Glomerular endothelial cell (primary cell): ENCODE measurements at regions not wholly inside any gene's neighbourhood (a gene's known extent, or its start where the extent isn't known, plus 50 kb on each side); places are given as distances from the start of the nearest gene placed in this dataset.
"Not testable (repeated sequence)": the region's sequence is repeated elsewhere in the genome, so short reads cannot be mapped to it uniquely, and the experiment has no call there.

Source experiments
- DNase-seq: peaks from one replicate; pipeline ENCODE4 v3.0.0-alpha.2; 2011; ENCODE audit warnings: low read depth, low spot score; ENCODE audit errors: extremely low read depth

DNA sequence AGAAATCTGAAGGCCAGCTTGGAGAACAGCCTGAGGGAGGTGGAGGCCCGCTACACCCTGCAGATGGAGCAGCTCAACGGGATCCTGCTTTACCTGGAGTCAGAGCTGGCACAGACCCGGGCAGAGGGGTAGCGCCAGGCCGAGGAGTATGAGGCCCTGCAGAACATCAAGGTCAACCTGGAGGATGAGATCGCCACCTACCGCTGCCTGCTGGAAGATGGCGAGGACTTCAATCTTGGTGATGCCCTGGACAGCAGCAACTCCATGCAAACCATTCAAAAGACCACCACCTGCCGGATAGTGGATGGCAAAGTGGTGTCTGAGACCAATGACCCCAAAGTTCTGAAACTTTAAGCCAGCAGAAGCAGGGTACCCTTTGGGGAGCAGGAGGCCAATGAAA lies 318.4 kb downstream of the ZFHX3 start:
- not testable (repeated sequence) for DNase-seq

GRCh38 chr16:72728516-72728915 lies 319.4 kb downstream of the ZFHX3 start:
- DNase-seq = no peak

DNA sequence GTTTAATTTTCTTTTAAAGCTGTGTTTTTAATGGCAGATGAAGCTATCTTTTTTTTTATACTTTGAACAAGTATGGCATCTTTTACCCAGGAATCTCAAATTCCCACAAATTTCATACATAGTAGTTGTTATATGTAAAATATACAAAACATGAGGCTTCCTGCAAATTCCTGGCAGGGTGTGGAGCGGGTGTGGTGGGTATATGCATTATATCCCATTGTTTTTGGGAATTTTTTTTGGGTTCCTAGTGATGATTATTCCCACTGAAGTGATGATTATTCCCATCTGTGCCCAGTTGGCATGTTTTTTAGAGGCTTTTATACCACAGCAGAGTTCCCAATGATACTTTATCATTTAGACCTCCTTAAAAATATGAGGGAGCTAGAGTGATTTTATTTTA lies 320.4 kb downstream of the ZFHX3 start:
- DNase-seq = no peak

DNA sequence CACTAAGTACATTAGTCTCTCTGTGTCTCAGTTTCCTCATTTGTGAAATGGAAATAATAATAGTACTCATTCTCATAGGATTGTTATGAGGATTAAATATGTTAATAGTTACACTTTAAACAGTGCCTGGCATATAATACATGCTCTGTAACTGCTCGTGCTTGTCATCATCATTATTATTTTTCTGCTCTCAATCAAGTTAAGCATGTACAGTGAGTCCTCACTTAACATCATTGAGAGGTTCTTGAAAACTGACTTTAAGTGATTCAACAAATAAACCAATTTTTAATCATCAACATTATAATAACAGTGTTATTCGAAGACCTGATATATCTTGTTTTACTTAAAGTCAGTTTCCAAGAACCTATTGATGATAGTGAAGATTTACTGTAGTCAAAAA lies 322.3 kb downstream of the ZFHX3 start:
- no peak for DNase-seq

DNA sequence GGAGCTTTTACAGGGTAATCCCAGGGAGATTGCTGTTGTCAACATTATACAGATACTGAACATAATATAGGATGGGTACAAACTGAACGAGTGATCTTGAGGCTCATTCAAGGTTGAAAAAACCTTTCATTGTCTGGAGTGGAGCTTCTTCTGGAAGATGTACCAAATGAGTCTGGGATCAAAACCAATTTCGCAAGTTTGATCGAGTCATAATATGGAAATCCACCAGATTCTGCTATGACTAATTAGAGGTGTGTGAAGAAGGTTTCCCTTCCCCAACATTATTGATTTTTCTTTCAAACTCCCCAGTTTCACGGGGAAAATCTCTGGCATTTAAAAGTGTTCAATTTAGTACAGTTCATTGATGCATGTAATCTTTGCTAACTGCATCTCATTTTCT lies 324.1 kb downstream of the ZFHX3 start:
- no peak for DNase-seq

- no peak for DNase-seq
Measured at GRCh38 chr16:72722552-72722951, 325.4 kb downstream of the ZFHX3 start.

- DNase-seq = no peak
Measured at GRCh38 chr16:72721981-72722380, 325.9 kb downstream of the ZFHX3 start.

DNA sequence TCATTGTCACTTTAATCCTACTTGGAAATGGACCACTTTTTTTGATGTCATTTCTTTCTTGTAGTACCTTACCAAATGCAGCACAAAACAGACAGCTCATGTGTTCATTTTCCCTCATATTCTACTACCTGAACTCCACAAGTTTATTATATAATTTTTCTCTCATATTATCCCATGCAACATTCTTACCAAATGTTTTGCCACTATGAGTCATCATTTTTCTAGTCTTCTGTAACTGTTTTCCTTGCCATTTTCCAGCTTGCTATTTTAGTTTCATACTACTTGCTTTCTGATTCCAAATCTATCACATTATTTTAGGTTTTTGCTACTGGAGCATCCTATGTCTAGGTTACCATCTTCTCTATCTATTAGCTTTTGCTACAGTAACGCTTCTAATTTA lies 332.7 kb downstream of the ZFHX3 start:
- DNase-seq = no peak

GRCh38 chr16:72711823-72712222 lies 336.1 kb downstream of the ZFHX3 start:
- no peak for DNase-seq

DNA sequence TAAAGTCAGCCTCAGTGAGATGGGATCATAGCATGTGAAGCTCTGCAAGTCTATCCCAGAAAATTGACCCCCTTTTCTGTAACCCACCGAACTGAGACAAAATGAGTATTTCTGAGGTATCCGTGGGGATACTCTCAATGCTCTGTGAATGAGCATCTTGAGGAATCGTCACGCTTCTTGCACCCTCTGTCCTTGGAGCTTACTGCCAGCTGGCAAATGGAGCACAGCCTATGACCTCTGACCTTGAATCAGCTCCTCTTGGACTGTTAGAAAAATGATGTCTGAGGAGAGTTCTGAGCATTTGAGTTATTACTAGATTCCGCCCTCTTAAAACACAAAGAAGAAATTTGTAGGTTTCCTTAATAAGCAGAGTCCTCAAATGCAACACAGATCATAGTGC lies 342.1 kb downstream of the ZFHX3 start:
- no peak for DNase-seq

DNA sequence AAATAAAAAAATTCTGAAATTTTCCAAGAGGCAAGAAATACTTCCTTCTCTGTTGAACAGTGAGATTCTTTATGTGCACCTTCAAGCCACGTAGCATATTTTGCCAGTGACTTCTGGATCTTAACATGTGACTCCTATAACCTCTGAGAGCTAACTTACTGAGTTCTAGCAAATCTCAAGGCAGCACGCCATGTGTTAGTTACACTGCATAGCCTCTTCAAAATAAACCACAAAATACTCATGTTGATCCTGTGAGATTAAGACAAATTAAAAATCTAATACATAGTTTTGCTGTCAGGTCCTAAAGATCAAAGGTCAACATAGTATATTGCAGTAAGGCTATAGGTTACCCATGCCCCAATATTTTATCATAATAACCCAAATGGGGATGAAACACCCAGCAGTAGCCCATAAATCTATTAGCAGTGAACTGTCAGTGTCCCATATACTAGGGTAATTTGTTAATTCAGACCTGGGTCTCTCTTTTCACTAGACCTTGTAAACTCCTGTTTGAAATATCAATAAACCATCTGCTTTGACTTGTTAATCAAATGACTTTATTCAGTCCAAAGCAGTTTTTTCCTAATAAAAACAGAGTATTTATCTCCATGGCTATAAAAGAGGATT lies 343.1 kb downstream of the ZFHX3 start:
- no peak for DNase-seq

- DNase-seq = no peak
Measured at GRCh38 chr16:72689851-72690250, 358.1 kb downstream of the ZFHX3 start.

DNA sequence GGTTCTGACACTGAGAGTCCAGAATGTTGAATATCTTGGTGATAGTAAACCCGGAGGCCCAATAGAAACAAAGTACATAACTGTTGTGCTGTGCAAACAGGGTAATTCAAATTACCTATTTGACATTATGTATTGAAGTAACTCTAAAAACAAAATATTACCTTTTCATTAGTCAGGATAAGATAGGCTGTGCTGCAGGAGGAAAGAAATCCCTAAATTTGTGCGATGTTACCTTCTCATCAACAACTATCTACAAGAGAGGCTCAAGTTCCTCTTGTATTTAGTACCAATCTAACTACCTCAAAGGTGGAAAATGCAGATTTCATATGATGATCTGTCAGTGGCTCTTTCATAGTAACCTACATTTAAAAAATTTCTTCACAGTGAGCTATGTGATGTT lies 367.2 kb downstream of the ZFHX3 start:
- DNase-seq = no peak

DNA sequence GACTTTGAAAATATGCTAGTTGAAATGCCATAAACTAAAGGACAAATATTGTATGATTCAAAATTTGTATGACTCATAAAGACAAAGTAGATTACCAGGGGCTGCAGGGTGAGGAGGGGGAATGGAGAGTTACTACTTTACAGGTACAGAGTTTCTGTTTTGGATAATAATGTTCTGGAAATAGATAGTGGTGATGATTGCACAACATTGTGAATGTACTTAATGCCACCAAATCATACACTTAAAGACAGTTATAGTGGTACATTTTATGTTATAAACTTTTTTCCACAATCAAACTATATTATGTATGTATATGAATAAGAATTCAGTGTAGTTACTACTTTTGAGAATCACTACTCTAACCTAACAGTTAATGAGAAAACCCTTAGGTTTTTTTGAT lies 368.1 kb downstream of the ZFHX3 start:
- no peak for DNase-seq

DNA sequence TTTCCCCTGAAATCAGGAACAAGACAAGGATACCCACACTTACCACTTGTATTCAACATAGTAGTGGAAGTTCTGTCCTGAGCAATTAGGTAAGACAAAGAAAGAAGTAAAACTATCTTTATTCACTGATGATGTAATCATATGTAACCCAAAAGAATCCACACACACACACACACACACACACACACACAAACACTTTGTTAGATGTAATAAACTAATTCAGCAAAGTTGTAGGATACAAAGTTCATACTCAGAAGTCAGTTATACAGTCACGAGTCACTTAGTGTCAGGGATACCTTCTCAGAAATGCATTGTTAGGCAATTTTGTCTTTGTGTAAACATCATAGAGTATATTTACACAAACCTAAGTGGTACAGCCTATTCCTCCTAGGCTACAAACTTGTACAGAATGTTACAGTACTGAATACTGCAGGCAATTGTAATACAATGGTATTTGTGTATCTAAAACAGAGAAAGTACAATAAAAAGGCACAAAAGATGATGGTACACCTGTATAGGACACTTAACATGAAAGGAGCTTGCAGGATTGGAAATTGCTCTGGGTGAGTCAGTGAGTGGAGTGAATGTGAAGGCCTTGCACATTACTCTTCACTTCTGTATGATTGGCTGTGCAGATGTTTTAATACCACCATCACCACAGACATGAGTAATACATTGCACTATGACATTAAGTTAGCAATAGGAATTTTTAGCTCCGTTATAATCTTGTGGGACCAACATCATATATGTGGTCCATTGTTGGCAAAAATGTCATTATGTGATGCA lies 370.1 kb downstream of the ZFHX3 start:
- DNase-seq = no peak

DNA sequence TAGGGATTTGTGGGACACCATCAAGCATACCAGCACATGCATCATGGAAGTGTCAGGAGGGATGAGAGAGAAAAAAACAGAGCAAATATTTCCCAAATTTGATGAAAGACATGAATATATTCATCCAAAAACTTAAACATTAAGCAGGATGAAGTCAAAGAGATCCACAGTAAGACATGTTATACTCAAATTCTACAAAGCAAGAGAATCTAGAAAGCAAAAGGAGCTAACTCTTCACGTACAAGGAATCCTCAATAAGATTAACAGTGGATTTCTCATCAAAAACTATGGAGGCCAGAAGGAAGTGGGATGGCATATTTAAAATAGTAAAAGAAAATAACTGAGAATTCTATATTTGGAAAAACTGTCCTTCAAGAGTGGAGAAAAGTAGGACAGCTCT lies 374.8 kb downstream of the ZFHX3 start:
- no peak for DNase-seq

GRCh38 chr16:72666267-72666666 lies 381.7 kb downstream of the ZFHX3 start:
- DNase-seq = no peak

GRCh38 chr16:72665701-72666100 lies 382.2 kb downstream of the ZFHX3 start:
- no peak for DNase-seq

DNA sequence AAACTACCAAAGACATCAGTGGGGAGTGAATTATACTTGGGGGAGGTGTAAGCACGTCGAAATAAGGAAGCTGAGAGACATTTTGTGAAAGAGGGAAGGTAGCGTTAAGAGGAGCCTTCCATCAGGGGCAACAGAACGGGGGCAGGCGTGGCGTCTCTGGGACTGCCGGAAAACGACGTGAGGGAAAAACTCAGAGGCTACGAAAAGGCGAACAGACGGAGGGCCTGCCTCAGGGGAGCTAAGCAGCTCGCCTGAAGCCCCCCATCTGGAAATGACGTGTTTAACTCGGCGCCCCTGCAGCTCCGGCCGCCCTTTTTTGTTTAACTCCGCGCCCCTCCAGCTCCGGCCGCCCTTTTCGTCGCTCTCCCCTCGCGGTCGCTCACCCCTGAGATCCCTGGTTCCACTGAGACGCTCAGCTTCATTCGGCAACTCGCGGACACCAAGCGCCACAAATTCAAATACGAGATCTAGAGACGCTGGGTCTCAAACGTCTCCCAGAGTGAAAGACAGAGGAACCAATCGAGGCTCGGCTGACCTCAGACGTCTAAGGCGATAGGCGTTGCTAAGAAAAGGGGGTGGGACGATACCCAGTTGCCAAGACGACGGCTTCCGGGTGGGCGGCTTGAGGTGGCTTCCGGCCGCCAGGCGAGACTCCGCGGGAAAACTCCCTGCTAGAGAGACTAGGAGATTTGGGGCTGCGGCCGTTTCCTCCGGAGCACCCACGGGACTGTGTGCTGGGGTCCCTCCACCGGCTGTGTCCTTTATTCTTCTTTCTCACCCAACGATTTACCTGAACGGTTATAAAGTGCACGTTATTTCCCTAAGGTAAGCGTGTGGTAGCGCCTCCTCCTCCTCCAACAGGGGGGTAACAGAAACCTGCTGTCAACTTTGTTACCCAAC lies 383.2 kb downstream of the ZFHX3 start:
- peak; percentile 98 for DNase-seq

DNA sequence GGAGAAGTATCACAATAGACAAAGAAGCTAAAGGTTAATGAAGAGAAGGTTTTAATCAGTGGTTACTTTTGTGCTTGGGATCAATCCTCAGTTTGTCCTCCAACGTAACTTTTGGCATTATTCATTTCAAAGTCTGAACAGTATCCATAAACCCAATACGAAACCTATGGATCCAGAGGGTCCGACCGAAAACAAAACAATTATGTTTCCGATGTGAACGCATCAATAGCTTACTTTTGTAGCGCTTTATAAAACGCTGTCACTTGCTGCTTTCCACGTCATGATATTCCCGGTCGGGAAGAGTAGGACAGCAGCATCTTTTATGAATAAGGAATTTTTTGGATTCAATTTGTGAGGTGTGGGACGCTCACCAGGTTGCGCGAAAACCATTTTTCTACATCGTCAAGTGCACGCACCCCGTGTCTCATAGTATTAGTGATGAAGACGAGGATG lies 383.8 kb downstream of the ZFHX3 start:
- DNase-seq = no peak

- DNase-seq = no peak
Measured at GRCh38 chr16:72658888-72659717, 388.8 kb downstream of the ZFHX3 start.
